Activated effector memory CD4-positive, alpha-beta T cell treated with Interleukin-2 at 50 U/mL for 16 hours (primary cell): ENCODE measurements at regions not wholly inside any gene's neighbourhood (a gene's known extent, or its start where the extent isn't known, plus 50 kb on each side); places are given as distances from the start of the nearest gene placed in this dataset.

Experiments
- DNase-seq: peaks from one replicate; pipeline ENCODE4 v3.0.0-alpha.2; 2020

DNA sequence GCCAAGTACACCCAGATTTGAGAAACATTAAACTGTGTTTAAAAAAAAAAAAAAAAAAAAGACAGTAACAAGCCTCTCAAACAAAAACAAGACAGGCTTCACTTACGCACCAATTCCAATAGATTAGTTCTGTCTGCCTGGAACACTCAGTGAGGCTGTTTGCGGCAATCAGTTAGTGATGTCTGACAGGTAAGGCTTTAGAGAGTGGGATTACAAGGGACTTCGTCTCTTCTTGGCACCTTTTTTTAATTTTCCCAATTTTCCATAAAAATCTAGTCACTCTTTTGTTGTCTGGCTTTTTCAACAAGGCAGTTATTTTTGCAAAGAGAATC, 79.6 kb downstream of the NCOR2 start:
- no peak for DNase-seq

GRCh38 chr12:124487066-124487833, 80.2 kb downstream of the NCOR2 start:
- no peak for DNase-seq

- DNase-seq: no peak
These were observed 81.0 kb downstream of the NCOR2 start for GRCh38 chr12:124486346-124486963.

GRCh38 chr12:124485371-124485770, 82.0 kb downstream of the NCOR2 start:
- no peak for DNase-seq

DNA sequence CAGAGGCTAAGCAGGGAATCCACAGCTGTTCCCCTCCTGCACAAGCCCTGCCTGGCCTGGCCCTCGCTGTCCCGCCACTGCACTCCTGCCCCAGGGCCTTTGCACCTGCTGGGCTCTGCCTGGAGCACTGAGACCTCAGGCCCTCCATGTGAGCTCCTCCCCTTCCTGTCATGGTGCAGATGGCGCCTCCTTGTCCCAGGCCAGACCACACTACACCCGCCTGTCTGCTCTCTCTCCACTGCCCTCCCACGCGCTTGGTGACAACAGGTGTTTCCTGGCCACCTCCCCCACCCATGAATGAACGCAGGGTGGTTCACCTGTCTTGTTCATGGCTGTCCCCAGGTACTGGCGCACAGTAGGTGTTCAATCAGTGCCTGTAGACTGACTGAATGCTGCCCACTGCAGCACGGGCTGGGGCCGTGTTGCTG, 82.9 kb downstream of the NCOR2 start:
- no peak for DNase-seq

GRCh38 chr12:124484067-124484466, 83.3 kb downstream of the NCOR2 start:
- no peak for DNase-seq

- no peak for DNase-seq
These were observed 84.3 kb downstream of the NCOR2 start for GRCh38 chr12:124482901-124483799.

DNA sequence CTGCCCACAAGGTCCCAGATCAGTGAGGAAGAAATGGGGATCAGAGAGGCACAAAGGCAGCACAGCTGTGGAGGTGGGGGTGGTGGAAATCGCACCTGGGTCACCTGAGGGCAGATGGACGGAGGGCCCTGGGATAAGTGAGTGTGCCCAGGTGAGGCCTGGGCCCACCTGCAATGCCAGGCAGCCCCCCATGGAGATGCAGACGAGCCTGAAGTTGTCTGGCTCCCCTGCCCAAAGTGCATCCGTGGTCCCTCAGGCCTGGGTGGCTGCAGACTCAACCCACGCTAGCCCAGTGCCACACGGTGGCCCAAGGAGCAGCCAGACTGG, 84.9 kb downstream of the NCOR2 start:
- DNase-seq: no peak

DNA sequence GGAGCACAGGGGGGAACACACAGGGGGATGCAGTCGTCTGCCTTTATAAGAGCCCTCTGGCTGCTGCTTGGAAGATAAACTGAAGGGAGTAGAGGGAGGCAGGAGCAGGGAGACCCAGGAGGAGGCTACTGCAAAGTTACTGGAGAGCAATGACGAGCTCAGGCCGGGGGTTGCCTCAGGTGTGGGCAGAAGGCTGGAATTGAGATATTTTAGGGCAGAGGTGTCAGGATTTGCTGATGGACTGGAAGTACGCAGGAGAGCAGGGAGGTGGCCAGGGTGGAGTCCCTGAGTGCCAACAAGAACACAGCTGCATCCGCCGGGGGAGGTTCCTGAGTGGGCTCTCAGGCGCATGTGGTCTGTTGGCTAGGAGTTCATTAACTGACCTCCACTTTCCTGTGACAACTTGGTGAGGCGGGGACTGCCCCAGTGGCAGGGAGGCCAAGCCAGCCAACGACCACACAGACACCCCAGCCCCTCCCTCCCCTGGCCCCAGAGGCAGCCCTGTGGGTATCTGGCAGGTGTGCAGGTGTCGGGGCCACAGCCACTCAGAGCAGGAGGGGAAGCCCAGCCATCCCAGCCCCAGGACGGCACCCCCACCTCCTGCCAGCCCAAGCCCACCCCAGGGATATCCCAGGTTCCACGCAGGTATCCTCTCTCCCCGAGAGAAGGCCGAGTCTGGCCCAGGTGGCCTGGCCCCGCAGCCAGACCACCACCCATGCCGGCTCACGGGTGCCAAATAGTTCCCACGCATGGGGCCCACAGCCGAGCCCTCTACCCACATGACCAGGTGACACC, 85.4 kb downstream of the NCOR2 start:
- DNase-seq: no peak

- no peak for DNase-seq
These were observed 86.1 kb downstream of the NCOR2 start for GRCh38 chr12:124481257-124481750.

GRCh38 chr12:124480469-124481256, 86.7 kb downstream of the NCOR2 start:
- DNase-seq: peak; percentile 12

GRCh38 chr12:124479680-124480468, 87.5 kb downstream of the NCOR2 start:
- DNase-seq: no peak

GRCh38 chr12:124478985-124479645, 88.3 kb downstream of the NCOR2 start:
- no peak for DNase-seq

DNA sequence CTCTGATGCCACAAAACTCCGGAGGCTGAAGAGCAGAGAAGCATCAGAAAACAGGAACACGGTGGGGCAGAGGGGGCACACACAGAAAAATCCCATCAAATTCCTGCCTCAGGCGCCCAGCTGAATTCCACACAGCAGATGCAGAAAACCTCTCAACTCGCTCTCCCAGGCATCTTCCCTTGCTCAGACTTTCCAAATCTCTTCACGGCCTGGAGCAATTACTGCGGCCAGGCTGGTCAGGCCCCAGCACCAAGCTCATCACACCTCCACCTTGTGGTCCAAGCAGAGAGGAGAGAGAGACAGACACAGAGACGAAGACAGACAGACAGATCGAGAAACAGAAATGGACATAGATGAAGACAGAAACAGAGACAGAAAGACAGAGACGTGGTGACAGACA, 89.0 kb downstream of the NCOR2 start:
- no peak for DNase-seq

- no peak for DNase-seq
These were observed 90.1 kb downstream of the NCOR2 start for GRCh38 chr12:124477107-124477915.

DNA sequence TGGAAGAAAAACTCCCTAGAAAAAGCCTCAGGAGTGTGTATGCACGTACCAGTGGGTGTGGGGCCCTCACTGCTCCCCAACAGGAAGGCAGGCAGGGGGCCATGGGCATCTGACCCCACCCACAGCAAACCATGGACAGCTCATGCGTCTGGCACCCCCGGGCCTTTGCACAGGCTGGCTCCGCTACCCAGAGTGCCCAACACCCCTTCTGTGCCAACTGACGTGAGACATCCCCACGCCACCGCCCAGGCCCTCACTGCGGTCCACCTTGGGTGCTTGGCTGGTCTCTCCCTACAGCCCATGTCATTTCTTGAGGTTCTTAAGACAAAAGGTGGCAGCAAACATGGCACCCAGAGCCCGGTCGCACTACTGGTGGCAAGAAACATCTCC, 91.4 kb downstream of the NCOR2 start:
- DNase-seq: no peak

GRCh38 chr12:124475295-124476010, 92.0 kb downstream of the NCOR2 start:
- no peak for DNase-seq

DNA sequence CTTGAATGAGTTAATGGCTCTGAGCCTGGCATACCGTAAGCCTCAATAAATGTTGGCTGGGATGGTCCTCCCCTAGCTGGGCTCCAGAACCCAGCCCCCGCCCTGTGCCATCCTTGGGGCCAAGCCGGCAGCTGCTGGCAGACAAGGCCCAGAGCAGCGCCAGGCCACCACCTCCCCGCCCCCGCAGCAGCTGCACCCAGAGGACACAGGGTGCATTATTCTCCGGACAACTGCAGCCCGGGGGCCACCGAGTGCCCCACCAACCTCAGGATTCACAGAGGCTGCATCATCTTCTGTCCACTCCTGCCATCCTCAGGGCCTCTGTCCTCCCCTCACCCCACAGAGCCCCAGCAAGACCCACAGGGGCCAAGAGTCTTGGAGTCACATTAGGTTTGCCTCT, 92.7 kb downstream of the NCOR2 start:
- no peak for DNase-seq

GRCh38 chr12:124472690-124473279, 94.6 kb downstream of the NCOR2 start:
- no peak for DNase-seq
